H4 (cell line): ENCODE measurements at regions not wholly inside any gene's neighbourhood (a gene's known extent, or its start where the extent isn't known, plus 50 kb on each side); places are given as distances from the start of the nearest gene placed in this dataset.

Experiments
- DNase-seq: peaks from one replicate; pipeline ENCODE4 v3.0.0-alpha.2; 2015; ENCODE audit warnings: low spot score

GRCh38 chr9:24488896-24489295 is 56.8 kb downstream of the IZUMO3 start:
- no peak for DNase-seq

DNA sequence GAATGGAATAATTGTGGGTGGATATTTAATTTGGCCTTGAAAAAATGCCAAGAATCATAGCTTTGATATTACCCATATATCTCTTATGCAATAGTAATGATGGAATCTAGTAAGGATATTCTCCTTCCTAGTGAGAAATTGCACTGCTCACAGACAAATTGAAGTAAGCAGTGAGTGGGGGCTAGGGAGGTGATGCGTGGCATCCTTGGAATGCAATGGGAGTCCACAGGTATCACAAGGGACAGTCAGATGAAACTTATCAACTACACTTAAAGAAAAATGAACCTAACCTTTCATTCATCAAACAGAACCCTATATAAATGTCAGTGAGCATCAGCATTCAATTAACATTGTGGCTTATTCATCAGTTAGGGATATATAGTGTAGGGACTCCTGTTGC is 57.8 kb downstream of the IZUMO3 start:
- DNase-seq: no peak

GRCh38 chr9:24487250-24487861 is 58.3 kb downstream of the IZUMO3 start:
- DNase-seq: peak; percentile 55

GRCh38 chr9:24479361-24480059 is 66.2 kb downstream of the IZUMO3 start:
- DNase-seq: no peak

DNA sequence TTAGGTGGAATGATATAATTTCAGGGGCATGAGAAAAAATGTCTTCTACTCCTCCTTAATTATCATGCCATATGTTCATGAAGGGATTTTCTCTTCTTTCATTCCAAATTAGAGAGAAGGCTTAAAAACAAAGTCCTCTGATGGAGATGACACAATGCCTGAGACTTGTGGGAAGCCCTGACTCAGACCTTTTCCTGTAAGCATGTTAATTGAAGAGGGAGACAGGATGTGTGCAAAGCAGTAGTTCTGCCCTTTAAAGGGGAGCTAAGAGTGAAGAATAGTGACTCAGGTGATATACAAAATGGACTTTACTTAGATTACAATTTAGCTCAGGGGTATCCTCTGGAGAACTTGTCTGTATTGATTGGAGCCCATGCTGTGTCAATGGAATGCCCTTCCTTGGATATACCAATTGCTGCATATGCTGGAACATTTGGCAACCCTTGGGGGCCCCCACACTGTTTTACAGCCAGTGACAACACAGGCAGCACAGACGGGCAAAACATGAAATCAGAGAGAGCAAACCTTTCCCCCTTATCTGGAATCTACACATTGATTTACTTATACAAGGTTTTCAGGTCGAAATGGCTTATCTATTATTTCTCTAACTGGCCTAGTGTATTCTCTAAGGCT is 81.3 kb downstream of the IZUMO3 start:
- DNase-seq: peak; percentile 69

GRCh38 chr9:24462951-24463350 is 82.7 kb downstream of the IZUMO3 start:
- no peak for DNase-seq

GRCh38 chr9:24460781-24461180 is 84.9 kb downstream of the IZUMO3 start:
- no peak for DNase-seq

DNA sequence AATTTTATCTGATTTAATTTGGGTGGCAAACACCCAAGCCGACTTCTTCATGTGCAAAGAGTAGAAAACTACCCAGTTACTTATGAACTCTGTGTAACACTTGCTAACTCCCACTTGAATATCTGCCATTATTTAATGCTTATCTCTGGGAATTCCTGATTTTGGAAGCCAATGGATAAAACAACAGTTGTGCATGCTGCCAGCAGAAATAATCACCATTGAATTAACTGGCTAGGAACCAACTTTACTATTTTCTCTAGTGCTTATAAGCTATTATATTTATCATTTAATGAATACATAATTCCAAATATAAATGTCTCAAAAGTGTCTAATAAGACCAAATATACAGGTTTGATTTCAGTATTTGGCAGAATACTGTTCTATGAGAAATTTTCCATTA is 85.7 kb downstream of the IZUMO3 start:
- no peak for DNase-seq

DNA sequence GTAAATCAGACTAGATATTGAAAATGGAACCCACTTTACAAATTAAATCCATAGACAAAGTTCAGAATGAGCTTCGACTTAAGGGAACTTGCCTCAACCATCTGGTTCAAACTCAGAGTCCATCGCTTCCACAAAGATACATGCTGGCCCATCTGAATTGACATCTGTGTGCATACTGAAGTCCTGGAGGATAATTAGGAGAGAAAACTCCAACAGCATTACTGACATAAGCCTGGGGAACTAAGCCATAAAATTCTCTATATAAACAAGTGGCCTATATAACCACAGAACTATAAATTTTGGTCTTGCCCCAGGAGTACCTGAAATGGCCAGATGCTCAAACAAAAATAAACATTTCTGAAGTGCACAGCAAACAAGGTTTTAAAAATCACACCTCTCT is 94.4 kb downstream of the IZUMO3 start:
- DNase-seq: no peak

GRCh38 chr9:24449976-24450375 is 95.7 kb downstream of the IZUMO3 start:
- no peak for DNase-seq

DNA sequence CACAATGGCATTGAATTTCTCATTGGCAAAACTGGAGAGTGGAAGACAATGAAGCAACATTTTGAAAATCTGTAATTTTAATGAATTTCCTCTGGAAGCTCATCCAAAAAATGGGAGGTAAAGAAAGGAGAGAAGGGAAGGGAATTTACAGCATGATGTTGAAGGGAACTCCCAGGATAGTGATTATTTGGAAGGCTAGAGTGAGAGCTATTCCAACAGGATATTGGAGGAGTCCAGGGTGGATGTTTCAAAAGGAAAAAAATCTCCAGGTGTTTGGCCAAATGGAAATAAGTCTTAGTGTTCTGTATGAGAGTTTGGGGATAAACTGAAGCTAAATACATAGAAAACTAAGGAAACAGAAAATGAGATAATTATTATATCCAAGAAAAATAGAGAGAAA is 106.2 kb downstream of the IZUMO3 start:
- no peak for DNase-seq

DNA sequence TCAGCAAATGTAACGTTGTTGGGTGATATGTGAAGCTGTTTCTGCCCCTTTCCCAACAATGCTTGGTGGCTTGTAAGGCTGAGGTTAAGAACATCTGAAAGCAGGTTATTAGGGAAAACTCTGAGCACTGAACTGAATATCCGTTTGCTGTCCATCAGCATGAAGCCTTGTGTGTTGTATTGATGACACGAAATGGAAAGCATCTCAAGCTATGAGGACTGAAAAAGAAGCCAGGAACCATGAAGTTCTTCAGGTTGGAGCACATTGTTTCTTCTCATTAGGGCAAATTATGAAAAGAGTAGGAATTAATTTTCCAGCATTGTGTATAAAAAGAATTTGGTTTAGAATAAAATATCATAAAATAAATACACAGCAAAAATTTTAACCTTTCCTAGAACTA is 106.8 kb downstream of the IZUMO3 start:
- DNase-seq: no peak

DNA sequence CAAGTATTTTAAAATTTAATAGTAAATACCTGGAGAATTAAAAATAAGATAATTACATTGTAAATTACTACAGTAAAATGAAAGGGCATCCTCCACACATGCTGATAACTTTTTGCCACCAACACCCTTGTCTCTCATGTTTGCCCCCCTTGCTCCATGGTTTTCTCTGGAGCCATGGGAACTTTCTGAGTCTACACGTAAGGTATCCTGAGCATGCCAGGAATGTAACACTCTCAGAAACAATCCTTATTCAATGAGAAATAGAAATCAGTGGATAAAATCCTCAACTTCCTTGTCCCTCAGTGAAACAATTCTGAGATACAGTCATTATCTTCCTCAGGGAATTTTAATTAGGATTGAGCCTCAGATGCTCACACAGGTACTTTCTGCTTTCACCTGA is 108.9 kb downstream of the IZUMO3 start:
- no peak for DNase-seq

DNA sequence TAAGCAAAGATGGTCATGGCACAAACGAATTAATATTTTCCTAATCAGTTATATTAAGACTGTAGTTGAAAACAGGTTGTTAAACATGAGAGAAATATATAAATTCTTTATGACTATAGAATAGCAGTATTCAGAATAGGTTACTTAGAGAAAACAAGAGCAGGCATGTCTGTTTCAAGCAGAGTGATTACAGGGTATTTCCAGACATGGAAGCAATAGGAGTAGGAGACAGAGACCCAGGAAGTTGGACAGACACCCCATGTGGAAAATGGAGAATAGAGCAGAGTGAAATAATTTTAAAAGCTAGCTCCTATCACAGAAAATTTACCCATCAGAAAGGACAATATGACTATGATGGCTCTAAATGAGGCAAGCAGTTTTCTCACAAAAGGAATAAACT is 111.5 kb downstream of the IZUMO3 start:
- no peak for DNase-seq

GRCh38 chr9:24416136-24416535 is 129.6 kb downstream of the IZUMO3 start:
- no peak for DNase-seq

DNA sequence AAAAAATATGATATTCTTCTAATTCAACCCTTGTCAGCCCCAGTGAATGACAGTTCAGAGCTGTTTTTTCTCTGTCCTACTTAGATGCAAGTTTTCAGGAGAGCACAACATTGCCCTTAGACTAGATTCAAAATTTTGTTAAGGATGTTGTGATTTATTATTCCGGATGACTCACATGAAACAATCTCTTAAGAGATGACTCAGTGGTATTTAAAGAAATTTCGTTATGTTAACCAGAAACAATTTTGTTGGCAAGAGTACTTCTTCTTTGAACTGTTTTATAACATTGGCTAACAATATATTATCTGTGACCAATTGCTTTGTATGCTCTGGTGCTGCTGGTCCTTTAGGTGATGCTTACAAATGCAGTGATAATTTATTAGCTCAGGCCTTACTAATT is 132.0 kb downstream of the IZUMO3 start:
- no peak for DNase-seq

- DNase-seq: peak; percentile 2
Measured at GRCh38 chr9:24398466-24398865, 147.2 kb downstream of the IZUMO3 start.

DNA sequence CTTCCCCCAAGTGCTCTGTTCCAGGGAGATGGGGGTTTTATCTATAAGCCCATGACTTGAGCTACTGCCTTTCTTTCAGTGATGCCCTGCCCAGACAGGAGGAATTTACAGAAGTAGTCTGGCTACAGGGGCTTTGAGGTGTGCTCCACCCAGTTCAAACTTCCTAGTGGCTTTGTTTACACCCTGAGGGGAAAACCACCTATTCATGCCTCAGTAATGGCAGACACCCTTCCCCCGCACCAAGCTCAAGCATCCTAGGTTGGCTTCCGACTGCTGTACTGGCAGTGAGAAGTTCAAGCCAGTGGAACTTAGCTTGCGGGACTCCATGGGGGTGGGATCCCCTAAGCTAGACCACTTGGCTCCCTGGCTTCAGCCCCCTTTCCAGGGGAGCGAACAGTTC is 154.6 kb downstream of the IZUMO3 start:
- no peak for DNase-seq

- no peak for DNase-seq
Measured at GRCh38 chr9:24385077-24385476, 160.6 kb downstream of the IZUMO3 start.

GRCh38 chr9:24382566-24382965 is 163.1 kb downstream of the IZUMO3 start:
- peak; percentile 4 for DNase-seq

- DNase-seq: no peak
Measured at GRCh38 chr9:24381205-24381604, 164.5 kb downstream of the IZUMO3 start.

- DNase-seq: no peak
Measured at GRCh38 chr9:24359046-24359445, 186.7 kb downstream of the IZUMO3 start.

GRCh38 chr9:24351973-24352372 is 193.7 kb downstream of the IZUMO3 start:
- DNase-seq: no peak
